Erythroblast (primary cell): ENCODE measurements at regions not wholly inside any gene's neighbourhood (a gene's known extent, or its start where the extent isn't known, plus 50 kb on each side); places are given as distances from the start of the nearest gene placed in this dataset.

Experiments used
- GATA1 ChIP-seq: IDR thresholded peaks from 2 replicates; pipeline ENCODE4 v1.6.1; 2011; ENCODE audit warnings: low read depth, mild to moderate bottlenecking, control low read depth, low read length, moderate library complexity
- POLR2A ChIP-seq: IDR thresholded peaks from 2 replicates; pipeline ENCODE4 v1.6.1; 2011; ENCODE audit warnings: mild to moderate bottlenecking, low read length

DNA sequence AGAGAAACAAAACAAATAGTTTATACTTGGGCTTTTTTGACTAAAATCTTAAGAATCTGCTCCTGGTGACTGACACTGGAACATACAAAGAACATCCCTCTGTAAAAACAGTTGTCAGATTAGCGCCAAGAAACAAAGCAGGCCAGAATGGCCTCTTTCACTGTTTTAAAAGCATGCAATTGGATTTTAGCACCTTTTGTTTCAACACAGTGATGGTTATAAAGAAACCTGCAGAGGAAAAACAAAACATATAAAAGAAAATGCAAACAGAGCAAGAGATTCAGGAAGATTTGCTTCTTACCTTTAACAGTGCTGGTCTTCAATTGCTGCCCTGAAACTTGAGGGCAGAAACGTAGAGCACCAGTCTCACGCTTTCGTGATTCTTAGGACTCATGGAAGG lies 652.2 kb upstream of the KCND2 start:
- TF ChIP-seq POLR2A (no peak), GATA1 (no peak)
